HFF-Myc (cell line): ENCODE measurements at regions not wholly inside any gene's neighbourhood (a gene's known extent, or its start where the extent isn't known, plus 50 kb on each side); places are given as distances from the start of the nearest gene placed in this dataset.
A peak's percentile ranks its signal among the peaks of the same experiment; 100 is the strongest.

Source experiments
- DNase-seq: peaks from one replicate; pipeline ENCODE4 v3.0.0-alpha.2; 2011; ENCODE audit warnings: low read depth; ENCODE audit errors: extremely low read depth
- H3K4me3 ChIP-seq: replicated peaks from 2 replicates; pipeline ENCODE4 v1.5.1; 2011; ENCODE audit warnings: low read depth, mild to moderate bottlenecking, control low read depth, low read length
- CTCF ChIP-seq: IDR thresholded peaks from 2 replicates; pipeline ENCODE4 v1.5.1; 2012; ENCODE audit warnings: mild to moderate bottlenecking, low read depth, low read length, control low read depth; ENCODE audit errors: missing control alignments

DNA sequence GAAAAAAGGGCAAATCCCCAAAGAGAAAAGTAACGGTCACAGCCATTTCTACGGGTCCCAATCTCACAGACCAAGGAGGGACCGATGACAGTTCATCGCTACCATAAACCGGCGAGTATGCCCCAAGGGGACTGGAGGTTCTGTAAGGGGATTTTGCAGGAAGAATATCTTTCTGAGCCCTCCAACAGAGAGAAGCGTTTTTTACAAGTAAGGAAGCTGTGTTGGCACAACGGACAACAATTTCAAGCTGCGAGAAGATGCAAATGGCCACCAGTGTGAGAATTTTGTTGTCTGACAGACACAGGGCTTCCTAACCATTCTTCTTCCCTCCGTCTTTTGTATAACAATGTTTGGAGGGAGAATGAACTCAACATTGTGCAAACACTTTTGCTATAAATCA, 1043.1 kb downstream of the ADGRL2 start:
- no peak for TF ChIP-seq CTCF
- H3K4me3 ChIP-seq: no peak overlapping the region
- no peak for DNase-seq

DNA sequence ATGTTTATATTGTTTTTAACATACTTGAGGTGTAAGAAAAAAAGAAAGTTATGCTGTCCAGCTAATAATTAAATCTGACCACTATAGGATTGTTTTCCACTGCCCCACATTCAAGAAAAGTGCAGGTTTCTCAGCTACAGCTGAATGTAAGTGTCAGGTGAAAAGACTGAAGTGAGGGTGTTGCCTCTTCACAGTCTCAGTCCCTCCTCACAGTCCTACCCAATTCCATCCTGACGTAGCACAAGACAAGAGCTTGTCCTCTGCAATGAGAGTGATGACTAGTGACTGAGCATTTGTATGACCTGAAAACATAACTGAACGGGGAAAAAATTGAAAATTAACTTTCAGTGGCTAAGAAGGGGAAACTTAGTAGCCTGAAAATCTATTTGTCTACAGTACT, 1039.5 kb downstream of the ADGRL2 start:
- no peak for DNase-seq
- TF ChIP-seq CTCF: no peak
- H3K4me3 ChIP-seq: no peak overlapping the region

- TF ChIP-seq CTCF: no peak
- H3K4me3 ChIP-seq: no peak overlapping the region
- DNase-seq: peak; percentile 6
Observed at GRCh38 chr1:82837766-82838465, 1037.2 kb downstream of the ADGRL2 start.

DNA sequence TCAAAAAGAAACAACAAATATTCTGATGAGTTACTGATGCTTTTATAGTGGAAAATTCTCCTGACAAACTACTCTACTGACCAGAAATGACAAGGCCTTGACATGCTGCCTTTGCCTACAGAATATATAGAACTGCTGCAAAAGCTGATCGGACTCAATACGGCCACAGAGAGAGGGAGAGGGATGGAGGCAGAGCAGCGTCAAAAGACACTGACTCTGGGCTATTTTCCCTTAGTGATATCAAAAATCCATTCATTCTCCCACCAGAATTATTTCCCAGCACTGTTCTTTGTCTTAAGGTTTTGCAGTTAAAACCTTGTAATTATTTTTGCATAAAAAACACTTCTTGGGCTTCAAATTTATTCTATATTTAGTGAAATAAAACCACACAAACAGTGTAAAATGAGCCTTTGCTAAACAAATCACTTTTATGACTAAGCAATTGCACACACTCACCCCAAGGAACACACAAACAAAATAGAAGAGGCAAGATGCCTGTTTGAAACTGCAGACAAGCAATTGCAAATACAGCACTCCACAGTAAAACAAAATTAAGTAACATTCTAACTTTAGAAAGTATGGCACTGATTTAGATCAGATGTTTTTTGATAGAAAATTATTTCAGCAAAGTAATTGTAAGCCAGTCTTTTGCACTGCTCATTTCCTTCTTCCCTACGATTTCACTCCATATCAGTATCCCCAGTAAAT, 1036.4 kb downstream of the ADGRL2 start:
- H3K4me3 ChIP-seq: no peak overlapping the region
- DNase-seq: no peak
- no peak for TF ChIP-seq CTCF

DNA sequence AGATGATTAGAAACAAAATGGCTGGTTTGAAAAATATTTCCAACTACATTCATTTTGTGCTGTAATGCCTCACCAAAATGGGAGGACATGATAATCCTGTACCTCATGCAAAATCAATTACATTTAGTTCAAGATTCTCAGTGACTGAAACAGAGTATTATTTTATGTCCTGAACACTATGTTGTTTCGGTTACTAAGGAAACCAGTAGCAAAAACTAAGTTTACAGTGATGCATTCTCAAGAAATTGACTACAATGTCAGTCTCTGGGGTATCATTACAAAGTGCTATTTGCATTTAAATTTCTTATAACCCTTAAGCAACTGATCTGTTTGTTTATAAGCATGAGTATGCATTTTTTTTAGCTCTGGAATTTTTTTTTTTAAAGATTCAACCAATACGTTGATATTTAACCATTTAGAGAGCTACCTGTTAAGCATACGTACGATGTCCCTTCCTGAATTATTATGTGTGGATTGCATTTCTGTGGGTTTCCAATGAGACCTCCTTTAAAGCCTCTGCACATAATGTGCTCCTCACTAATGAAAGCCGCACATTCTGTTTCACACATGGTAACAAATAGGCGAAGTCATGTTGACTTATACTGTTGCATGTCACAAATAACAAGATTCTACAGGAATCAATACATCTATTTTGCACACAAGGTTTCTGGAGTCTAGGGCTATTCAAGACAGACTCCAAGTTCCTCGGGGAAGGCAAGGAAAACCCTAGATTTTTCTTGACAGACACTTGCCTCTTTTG, 1035.7 kb downstream of the ADGRL2 start:
- no peak for TF ChIP-seq CTCF
- DNase-seq: no peak
- H3K4me3 ChIP-seq: no peak overlapping the region

- no peak overlapping the region for H3K4me3 ChIP-seq
- no peak for DNase-seq
- TF ChIP-seq CTCF: no peak
Observed at GRCh38 chr1:82830690-82831380, 1030.1 kb downstream of the ADGRL2 start.
